Liver (tissue), 3 donors: ENCODE measurements at regions not wholly inside any gene's neighbourhood (a gene's known extent, or its start where the extent isn't known, plus 50 kb on each side); places are given as distances from the start of the nearest gene placed in this dataset.

ENCODE experiments used
- CTCF ChIP-seq: fragments of 150-350 bp; IDR thresholded peaks from 2 replicates; pipeline ENCODE4 v1.5.1; 2017; ENCODE audit warnings: improper control_type of control experiment, low read depth, low read length; ENCODE audit not compliant: missing input control
- JUND ChIP-seq, 2 donors: IDR thresholded peaks; 2 replicates each; pipeline ENCODE4 v1.6.1; 2016; ENCODE audit warnings: antibody characterized with exemption in 2 of 2
- RXRA ChIP-seq, 2 donors: IDR thresholded peaks; 2 replicates each; pipeline ENCODE4 v1.6.1; 2017 to 2018; ENCODE audit warnings: antibody characterized with exemption in 2 of 2, mild to moderate bottlenecking in 1 of 2
- donor health status: healthy.
- donor health status: healthy.

GRCh38 chr3:164521139-164521538 is 557.2 kb downstream of the SI start:
- TF ChIP-seq CTCF = no peak
- no peak for TF ChIP-seq RXRA (IDR thresholded peaks at IDR 0.05)
- TF ChIP-seq JUND (IDR thresholded peaks at IDR 0.05) = no peak
